Transverse colon (tissue), 3 donors: ENCODE measurements at regions not wholly inside any gene's neighbourhood (a gene's known extent, or its start where the extent isn't known, plus 50 kb on each side); places are given as distances from the start of the nearest gene placed in this dataset.
"Not testable (repeated sequence)": the region's sequence is repeated elsewhere in the genome, so short reads cannot be mapped to it uniquely, and the experiment has no call there.

Source experiments
- POLR2A ChIP-seq: fragments of 450-650 bp; IDR thresholded peaks from one replicate; pipeline ENCODE4 v1.6.1; 2016; ENCODE audit warnings: antibody characterized with exemption, mild to moderate bottlenecking, moderate library complexity
- TF ChIP-seq, protein P1 (sequence below), 5 experiments: fragments of 200-600 bp in 3 of 5; fragments of 450-650 bp in 2 of 5; sonication (generic) in 3 of 5; IDR thresholded peaks; 1 replicate in 2 of 5; 2 replicates in 3 of 5; pipeline ENCODE4 v1.5.1; 2016 to 2017; ENCODE audit warnings: antibody characterized with exemption in 5 of 5, inconsistent platforms in 3 of 5, mild to moderate bottlenecking in 2 of 5, moderate library complexity in 1 of 5

DNA sequence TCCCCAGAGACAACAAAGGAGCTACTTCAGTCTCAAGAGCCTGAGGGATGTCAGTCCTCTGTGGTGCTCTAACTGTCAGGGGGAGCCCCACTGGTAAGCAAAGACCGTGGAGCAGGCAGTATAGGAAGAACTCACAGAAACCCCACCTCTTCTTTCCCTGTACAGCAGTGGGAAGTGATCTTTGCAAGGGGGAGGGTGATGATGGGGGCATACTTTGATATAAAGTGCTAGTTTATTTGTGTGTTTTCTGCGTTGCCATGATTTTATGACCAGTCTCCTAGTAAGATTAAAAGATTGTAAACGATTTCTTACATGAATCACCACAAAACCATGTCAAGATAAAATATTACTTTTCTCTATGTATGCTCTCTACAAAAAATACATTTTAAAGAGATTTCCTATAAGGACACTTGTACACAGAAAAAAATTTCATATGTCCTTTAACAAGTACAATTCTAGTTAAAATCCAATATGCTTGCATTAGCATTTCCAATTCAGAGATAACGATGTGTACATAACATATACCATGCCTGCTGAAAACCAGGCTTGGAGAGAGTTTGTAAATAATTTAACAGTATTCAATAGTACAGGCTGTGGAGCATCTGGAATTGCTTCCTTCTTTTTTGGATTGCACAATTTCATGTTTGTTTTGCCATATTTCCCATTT is 690.0 kb downstream of the PRIM2 start:
- TF ChIP-seq, protein P1, sequence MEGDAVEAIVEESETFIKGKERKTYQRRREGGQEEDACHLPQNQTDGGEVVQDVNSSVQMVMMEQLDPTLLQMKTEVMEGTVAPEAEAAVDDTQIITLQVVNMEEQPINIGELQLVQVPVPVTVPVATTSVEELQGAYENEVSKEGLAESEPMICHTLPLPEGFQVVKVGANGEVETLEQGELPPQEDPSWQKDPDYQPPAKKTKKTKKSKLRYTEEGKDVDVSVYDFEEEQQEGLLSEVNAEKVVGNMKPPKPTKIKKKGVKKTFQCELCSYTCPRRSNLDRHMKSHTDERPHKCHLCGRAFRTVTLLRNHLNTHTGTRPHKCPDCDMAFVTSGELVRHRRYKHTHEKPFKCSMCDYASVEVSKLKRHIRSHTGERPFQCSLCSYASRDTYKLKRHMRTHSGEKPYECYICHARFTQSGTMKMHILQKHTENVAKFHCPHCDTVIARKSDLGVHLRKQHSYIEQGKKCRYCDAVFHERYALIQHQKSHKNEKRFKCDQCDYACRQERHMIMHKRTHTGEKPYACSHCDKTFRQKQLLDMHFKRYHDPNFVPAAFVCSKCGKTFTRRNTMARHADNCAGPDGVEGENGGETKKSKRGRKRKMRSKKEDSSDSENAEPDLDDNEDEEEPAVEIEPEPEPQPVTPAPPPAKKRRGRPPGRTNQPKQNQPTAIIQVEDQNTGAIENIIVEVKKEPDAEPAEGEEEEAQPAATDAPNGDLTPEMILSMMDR (IDR thresholded peaks at IDR 0.05): not testable (repeated sequence)
- TF ChIP-seq POLR2A: not testable (repeated sequence)
